Transverse colon (tissue), 4 donors: ENCODE measurements at regions not wholly inside any gene's neighbourhood (a gene's known extent, or its start where the extent isn't known, plus 50 kb on each side); places are given as distances from the start of the nearest gene placed in this dataset.

Experiments used
- EP300 ChIP-seq: sonication (generic); formaldehyde crosslinking; IDR thresholded peaks from one replicate; pipeline ENCODE4 v1.6.1; 2017; ENCODE audit warnings: antibody characterized with exemption, low read depth
- POLR2A ChIP-seq: fragments of 450-650 bp; IDR thresholded peaks from one replicate; pipeline ENCODE4 v1.6.1; 2016; ENCODE audit warnings: antibody characterized with exemption, mild to moderate bottlenecking, moderate library complexity
- POLR2AphosphoS5 ChIP-seq, 3 donors: sonication (generic); formaldehyde crosslinking; IDR thresholded peaks; one replicate each; pipeline ENCODE4 v1.6.1; 2016; ENCODE audit warnings: antibody characterized with exemption in 3 of 3
- TF ChIP-seq, protein P1 (sequence below), 5 experiments: fragments of 200-600 bp in 3 of 5; fragments of 450-650 bp in 2 of 5; sonication (generic) in 3 of 5; IDR thresholded peaks; 1 replicate in 2 of 5; 2 replicates in 3 of 5; pipeline ENCODE4 v1.5.1; 2016 to 2017; ENCODE audit warnings: antibody characterized with exemption in 5 of 5, inconsistent platforms in 3 of 5, mild to moderate bottlenecking in 2 of 5, moderate library complexity in 1 of 5

DNA sequence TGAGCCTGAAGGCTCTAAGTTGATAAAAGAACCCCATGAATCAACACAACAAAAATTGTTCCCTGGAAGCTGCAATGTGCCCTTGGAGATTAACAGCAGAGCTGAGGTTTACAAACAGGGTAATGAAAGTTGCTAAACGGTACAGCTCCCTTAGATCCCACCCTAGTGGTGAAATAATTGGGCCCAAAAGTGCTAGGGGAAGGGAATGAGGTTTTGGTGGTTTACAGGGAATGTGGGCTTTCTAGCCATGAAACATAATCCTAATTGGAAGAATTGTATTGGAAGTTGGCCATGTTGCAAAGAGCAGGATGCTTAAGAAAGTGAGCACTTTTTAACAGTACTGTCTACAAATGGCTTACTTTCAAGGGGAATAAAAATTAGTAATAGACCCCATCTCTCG, 180.2 kb upstream of the SMIM21 start:
- TF ChIP-seq, protein P1, sequence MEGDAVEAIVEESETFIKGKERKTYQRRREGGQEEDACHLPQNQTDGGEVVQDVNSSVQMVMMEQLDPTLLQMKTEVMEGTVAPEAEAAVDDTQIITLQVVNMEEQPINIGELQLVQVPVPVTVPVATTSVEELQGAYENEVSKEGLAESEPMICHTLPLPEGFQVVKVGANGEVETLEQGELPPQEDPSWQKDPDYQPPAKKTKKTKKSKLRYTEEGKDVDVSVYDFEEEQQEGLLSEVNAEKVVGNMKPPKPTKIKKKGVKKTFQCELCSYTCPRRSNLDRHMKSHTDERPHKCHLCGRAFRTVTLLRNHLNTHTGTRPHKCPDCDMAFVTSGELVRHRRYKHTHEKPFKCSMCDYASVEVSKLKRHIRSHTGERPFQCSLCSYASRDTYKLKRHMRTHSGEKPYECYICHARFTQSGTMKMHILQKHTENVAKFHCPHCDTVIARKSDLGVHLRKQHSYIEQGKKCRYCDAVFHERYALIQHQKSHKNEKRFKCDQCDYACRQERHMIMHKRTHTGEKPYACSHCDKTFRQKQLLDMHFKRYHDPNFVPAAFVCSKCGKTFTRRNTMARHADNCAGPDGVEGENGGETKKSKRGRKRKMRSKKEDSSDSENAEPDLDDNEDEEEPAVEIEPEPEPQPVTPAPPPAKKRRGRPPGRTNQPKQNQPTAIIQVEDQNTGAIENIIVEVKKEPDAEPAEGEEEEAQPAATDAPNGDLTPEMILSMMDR (IDR thresholded peaks at IDR 0.05) = no peak
- TF ChIP-seq POLR2A (no peak), EP300 (no peak), POLR2AphosphoS5 (IDR thresholded peaks at IDR 0.05) (no peak)
